Thyroid gland (tissue), 4 donors: ENCODE measurements at regions not wholly inside any gene's neighbourhood (a gene's known extent, or its start where the extent isn't known, plus 50 kb on each side); places are given as distances from the start of the nearest gene placed in this dataset.

Source experiments
- CTCF ChIP-seq, 6 experiments: fragments of 200-600 bp in 3 of 6; fragments of 450-650 bp in 3 of 6; sonication (generic) in 3 of 6; IDR thresholded peaks; one replicate each; pipeline ENCODE4 v1.5.1; 2016 to 2019; ENCODE audit warnings: antibody characterized with exemption in 6 of 6, mild to moderate bottlenecking in 2 of 6, inconsistent platforms in 1 of 6, moderate library complexity in 1 of 6
- POLR2A ChIP-seq, 2 donors: fragments of 450-650 bp; IDR thresholded peaks; one replicate each; pipeline ENCODE4 v1.6.1; 2017; ENCODE audit warnings: antibody characterized with exemption in 2 of 2, mild to moderate bottlenecking in 2 of 2, moderate library complexity in 1 of 2

DNA sequence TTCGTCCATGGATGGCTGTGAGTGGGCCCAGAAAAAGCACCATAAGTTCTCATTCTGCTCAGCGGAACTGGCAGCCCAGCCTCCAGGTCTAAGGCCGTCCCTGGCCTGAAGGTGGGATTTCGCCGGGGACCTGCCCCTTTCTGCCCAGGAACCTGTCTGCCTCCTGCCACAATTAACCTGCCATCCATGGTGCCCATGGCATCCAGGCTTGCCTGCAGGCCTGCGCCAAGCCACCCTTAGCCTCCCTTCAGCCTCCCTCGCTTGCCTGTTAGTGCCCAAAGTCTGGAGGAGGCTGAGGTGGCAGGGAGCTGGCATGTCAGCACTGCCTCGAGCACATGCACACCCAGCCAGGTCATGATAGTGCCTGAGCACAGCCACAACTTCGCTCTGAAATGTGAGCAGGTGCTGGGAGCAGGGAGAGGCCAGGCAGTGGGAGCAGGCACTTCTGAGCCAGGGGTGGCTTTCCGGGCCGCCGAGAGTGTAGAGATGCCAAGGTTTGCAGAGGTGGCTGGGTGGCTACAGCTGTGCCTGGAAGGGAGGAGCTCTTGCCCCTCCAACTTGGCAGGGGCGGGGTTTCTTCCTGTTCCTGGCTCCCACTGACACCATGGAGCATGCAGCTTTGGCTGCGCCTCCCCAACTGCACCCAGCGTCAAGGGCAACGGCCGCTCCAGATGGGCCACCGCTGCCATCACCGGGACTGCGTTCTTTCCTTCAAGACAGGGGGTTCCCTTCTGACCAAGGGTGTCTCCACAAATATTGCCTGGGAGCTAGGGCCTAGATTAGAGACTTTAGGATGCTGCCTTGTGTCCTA lies 648.9 kb upstream of the VRK2 start:
- no peak for TF ChIP-seq CTCF (IDR thresholded peaks at IDR 0.05)
- TF ChIP-seq POLR2A (IDR thresholded peaks at IDR 0.05), result no peak
